HTR-8/SVneo (cell line): ENCODE measurements at regions not wholly inside any gene's neighbourhood (a gene's known extent, or its start where the extent isn't known, plus 50 kb on each side); places are given as distances from the start of the nearest gene placed in this dataset.

Source experiments
- DNase-seq: peaks from one replicate; pipeline ENCODE4 v3.0.0; 2011; ENCODE audit warnings: low spot score, mixed read lengths; ENCODE audit not compliant: insufficient read length
- FAIRE-seq: peaks from 2 replicates; lab custom pipeline; 2011; peaks lifted over from hg19 to GRCh38; lab: Jason Lieb, UNC

GRCh38 chr13:42658019-42658418 is 84.1 kb downstream of the TNFSF11 start:
- no peak for FAIRE-seq

GRCh38 chr13:42660333-42660965 is 86.5 kb downstream of the TNFSF11 start:
- FAIRE-seq: no peak

More at GRCh38 chr13:42658019-42658418, 84.1 kb downstream of the TNFSF11 start:
- no peak for DNase-seq

GRCh38 chr13:42667638-42668037 is 93.7 kb downstream of the TNFSF11 start:
- DNase-seq: no peak
- no peak for FAIRE-seq

More at GRCh38 chr13:42660333-42660965, 86.5 kb downstream of the TNFSF11 start:
- DNase-seq: no peak

GRCh38 chr13:42671502-42671901 is 97.5 kb downstream of the TNFSF11 start:
- no peak for DNase-seq
- FAIRE-seq: no peak

- DNase-seq (no peak), FAIRE-seq (no peak)
Measured at GRCh38 chr13:42673677-42674076, 99.7 kb downstream of the TNFSF11 start.

- FAIRE-seq (no peak), DNase-seq (no peak)
Measured at GRCh38 chr13:42680748-42681147, 100.6 kb upstream of the FAM216B start.

GRCh38 chr13:42681326-42682100 is 99.9 kb upstream of the FAM216B start:
- DNase-seq: no peak

GRCh38 chr13:42684226-42684625 is 97.2 kb upstream of the FAM216B start:
- DNase-seq (no peak), FAIRE-seq (no peak)

More at GRCh38 chr13:42681326-42682100, 99.9 kb upstream of the FAM216B start:
- FAIRE-seq: no peak

- FAIRE-seq: no peak
- DNase-seq: no peak
Measured at GRCh38 chr13:42685751-42686150, 95.6 kb upstream of the FAM216B start.

- no peak for DNase-seq
- FAIRE-seq: no peak
Measured at GRCh38 chr13:42686165-42686564, 95.2 kb upstream of the FAM216B start.

GRCh38 chr13:42688821-42689220 is 92.6 kb upstream of the FAM216B start:
- DNase-seq: no peak
- no peak for FAIRE-seq

GRCh38 chr13:42696191-42696590 is 85.2 kb upstream of the FAM216B start:
- DNase-seq (peak; percentile 5), FAIRE-seq (no peak)

- DNase-seq: no peak
- no peak for FAIRE-seq
Measured at GRCh38 chr13:42699912-42700311, 81.5 kb upstream of the FAM216B start.

GRCh38 chr13:42702716-42703115 is 78.7 kb upstream of the FAM216B start:
- DNase-seq (no peak), FAIRE-seq (no peak)

GRCh38 chr13:42703740-42704139 is 77.6 kb upstream of the FAM216B start:
- DNase-seq (no peak), FAIRE-seq (no peak)

- FAIRE-seq (no peak), DNase-seq (no peak)
Measured at GRCh38 chr13:42706286-42706685, 75.1 kb upstream of the FAM216B start.

- FAIRE-seq: no peak
Measured at GRCh38 chr13:42707048-42707447, 74.3 kb upstream of the FAM216B start.

GRCh38 chr13:42707586-42707985 is 73.8 kb upstream of the FAM216B start:
- no peak for DNase-seq
- no peak for FAIRE-seq

More at GRCh38 chr13:42707048-42707447, 74.3 kb upstream of the FAM216B start:
- DNase-seq: no peak

GRCh38 chr13:42708391-42708790 is 73.0 kb upstream of the FAM216B start:
- FAIRE-seq: no peak
- no peak for DNase-seq

- no peak for FAIRE-seq
- DNase-seq: no peak
Measured at GRCh38 chr13:42709276-42709675, 72.1 kb upstream of the FAM216B start.

- no peak for FAIRE-seq
Measured at GRCh38 chr13:42715909-42716308, 65.5 kb upstream of the FAM216B start.

GRCh38 chr13:42717176-42717575 is 64.2 kb upstream of the FAM216B start:
- FAIRE-seq: no peak
- no peak for DNase-seq

More at GRCh38 chr13:42715909-42716308, 65.5 kb upstream of the FAM216B start:
- DNase-seq: no peak
